GM18505 (cell line): ENCODE measurements at regions not wholly inside any gene's neighbourhood (a gene's known extent, or its start where the extent isn't known, plus 50 kb on each side); places are given as distances from the start of the nearest gene placed in this dataset.

Experiments used
- ATAC-seq: cut with Tn5 transposase; IDR thresholded peaks from one replicate; pipeline ENCODE4 v1.9.1; 2021; ENCODE audit not compliant: unreplicated experiment
- POLR2A ChIP-seq: IDR thresholded peaks from 4 replicates; pipeline ENCODE4 v1.6.1; 2011; ENCODE audit warnings: borderline replicate concordance; ENCODE audit not compliant: insufficient read depth, insufficient read length; ENCODE audit errors: extremely low read depth

DNA sequence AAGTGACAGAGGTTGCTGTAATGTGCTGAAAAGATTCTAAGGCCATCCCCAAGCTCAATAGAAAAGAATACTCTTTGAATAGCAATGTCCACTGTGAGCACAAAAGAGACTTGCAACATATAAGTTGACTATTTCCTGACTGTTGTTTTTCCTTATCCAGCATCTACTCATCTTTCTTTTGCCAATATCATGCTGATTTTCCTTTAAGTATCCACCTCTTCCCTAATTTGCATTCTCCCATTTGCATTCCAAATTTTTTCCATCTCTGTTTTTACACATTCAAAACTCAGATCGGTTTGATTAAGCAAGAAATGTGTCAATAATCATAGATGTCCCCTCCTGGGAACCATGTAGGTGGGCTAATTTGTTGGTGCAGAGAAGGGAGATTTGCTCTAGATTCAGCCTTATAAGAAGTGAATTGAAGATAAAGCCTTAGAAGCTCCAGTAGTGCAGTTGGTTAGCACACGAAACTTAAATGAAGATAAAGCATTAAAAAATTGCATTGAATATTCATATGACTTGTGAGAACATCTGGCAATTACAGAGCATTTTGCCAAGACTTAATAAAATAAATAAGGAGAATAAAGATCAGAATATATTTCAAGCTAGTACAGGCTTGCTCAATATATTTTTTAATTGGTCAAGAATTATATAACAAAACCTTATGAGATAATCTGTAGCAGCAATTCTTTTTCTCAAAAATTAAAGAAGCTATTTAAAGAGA is 267.6 kb downstream of the TMEM167A start:
- no peak for ATAC-seq
- TF ChIP-seq POLR2A = no peak

- ATAC-seq = no peak
- TF ChIP-seq POLR2A = no peak
Measured at GRCh38 chr5:82808960-82809359, 268.2 kb downstream of the TMEM167A start.

DNA sequence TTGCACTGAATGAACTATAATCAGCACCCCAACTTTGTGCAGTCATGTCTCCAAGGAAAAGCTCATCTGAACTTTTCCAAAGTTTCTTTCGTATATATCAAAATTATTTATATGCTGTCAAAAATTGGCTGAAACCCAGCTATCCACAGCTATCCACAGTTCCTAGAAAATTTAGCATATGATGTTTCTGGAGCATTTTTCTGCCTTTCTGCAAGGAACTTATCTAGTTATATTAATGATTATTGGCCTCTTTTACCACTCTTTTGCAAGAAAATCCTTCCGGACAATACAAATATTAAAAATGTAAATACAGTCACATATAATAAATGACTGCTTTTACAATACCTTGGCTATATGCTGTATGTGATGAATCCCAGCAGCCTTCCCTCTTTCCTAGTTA is 270.2 kb downstream of the TMEM167A start:
- ATAC-seq = no peak
- TF ChIP-seq POLR2A = no peak

DNA sequence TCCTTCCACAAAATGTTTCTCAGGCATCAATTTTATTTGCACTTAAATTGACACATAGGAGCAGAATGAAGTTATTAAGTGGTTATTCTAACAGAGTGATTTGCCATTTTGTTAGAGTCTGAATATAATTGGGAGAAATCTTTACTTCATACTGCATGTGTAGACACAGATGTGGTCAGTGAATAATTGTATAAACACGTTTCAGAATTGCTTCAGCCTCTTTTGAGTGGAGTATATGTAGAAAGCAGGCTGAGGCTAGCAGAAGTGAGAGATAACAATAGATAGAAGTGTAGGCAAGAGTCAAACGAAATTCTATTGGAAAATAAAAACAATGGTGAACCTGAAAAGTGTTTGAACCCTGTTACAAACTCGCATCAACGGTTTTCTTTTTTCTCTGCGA is 270.7 kb downstream of the TMEM167A start:
- no peak for ATAC-seq
- no peak for TF ChIP-seq POLR2A

GRCh38 chr5:82804155-82804690 is 273.0 kb downstream of the TMEM167A start:
- no peak for TF ChIP-seq POLR2A
- no peak for ATAC-seq

DNA sequence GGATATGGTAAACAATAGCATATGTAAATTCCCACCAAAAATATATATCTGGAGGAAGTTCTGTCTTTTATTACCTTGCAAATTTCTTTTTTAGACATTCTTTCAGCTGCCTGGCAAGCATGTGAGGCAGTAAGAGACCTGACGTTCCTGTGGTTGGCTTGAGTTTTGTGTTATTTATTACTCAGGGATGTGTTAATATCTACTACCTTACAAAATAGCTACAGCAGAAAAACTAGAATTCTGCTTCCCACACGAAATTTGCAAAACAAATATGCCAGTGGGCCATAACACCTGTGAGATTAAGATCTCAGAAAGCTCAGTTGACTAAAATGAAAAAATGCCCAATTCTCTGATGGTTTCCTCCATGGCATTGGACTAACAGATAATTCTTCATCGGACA is 274.2 kb downstream of the TMEM167A start:
- TF ChIP-seq POLR2A = no peak
- no peak for ATAC-seq

DNA sequence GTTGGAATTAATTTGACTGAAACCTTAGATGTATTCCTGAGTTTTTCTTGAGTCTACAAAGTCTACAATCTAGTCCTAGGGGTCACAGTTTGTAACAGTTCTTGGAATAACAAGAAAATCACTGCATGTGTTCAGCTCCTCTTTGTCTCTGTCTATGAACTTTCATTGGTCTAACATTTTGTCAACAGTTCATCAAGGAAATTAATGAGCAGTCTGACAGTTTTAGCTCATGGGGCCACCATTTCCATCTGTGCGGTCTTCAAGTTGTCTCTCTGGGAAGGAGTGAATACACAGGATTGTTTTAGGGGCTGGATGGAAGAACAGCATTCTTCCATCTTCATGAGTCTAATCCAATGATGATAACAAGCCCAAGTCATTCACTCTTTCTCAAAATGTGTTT is 276.4 kb downstream of the TMEM167A start:
- TF ChIP-seq POLR2A = no peak
- ATAC-seq = no peak

GRCh38 chr5:82799361-82800077 is 277.7 kb downstream of the TMEM167A start:
- no peak for TF ChIP-seq POLR2A
- no peak for ATAC-seq

GRCh38 chr5:82798676-82799075 is 278.5 kb downstream of the TMEM167A start:
- no peak for ATAC-seq
- TF ChIP-seq POLR2A = no peak

DNA sequence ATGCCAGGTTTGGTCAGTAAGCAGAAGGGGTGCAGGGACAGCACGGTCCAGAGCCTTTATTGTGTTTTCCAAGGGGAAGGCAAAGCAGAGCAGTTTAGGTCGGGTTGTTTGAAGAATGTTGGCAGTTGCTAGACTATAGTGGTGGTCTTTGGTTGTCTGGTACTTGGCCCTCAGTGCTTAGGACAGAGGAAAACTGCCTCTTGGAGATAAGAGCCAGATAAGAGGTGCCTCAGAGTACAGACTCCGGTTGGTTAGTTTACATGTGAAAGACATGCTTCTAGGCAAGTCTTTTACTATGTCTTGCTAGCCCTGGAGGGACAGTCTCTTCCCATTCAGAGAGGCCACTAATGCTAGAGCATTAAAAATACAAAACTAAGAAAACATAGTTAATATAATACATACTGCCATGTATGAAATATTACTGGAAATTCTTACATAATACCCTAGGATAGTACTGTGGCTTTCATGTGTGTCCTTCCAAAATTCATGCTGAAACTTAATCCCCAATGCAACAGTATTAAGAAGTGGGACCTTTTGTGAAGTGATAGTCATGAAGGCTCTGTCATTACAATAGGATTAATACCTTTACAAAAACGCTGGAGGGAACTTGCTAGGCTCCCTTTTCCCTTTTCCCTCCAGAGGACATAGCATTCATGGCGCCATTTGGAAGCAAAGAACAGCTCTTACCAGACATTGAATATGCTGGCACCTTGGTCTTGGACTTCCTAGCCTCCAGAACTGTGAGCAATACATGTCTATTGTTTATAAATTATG is 280.4 kb downstream of the TMEM167A start:
- no peak for TF ChIP-seq POLR2A
- ATAC-seq = no peak

DNA sequence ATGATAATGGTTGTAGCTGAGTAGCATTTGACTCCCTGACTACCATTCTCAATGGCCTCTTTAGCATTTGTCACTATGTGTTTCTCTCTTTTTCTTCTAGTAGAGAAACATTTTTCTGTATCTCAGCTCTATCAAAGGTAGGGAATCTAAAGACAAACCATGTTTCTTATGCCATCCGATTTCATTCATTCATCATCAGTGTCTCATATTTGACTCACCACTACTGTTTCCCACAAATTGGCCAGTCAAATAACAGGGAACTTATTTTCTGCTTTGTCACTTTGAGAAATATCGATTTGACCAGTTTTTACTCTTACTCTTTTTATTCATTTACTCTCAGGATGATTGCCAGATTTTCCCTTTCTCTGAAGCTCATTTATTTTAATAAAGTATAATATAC is 282.3 kb downstream of the TMEM167A start:
- no peak for TF ChIP-seq POLR2A
- no peak for ATAC-seq

- no peak for TF ChIP-seq POLR2A
- no peak for ATAC-seq
Measured at GRCh38 chr5:82793808-82794419, 283.3 kb downstream of the TMEM167A start.

DNA sequence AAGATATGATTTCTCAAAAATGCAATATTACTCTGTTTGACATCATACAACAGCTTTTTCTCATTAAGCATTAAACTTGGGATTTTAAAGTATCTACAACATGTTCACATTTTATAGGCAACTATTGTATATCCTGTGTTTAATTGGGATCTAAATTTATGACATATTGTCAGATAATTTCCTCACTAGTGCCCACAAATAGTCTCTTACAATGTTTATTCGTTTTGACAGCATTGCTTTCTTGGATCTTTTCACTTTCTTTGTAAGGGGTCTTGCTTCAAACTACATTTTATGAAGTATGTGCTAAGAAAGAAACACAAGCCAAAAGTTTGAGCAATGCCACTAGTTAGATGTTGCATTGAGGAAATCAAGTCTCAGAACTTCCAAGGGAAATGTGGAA is 285.1 kb downstream of the TMEM167A start:
- ATAC-seq = no peak
- no peak for TF ChIP-seq POLR2A
